Smooth muscle cell (in vitro differentiated cells): ENCODE measurements at regions not wholly inside any gene's neighbourhood (a gene's known extent, or its start where the extent isn't known, plus 50 kb on each side); places are given as distances from the start of the nearest gene placed in this dataset.

Experiments used
- DNase-seq: peaks from one replicate; lab custom pipeline; 2025; ENCODE audit not compliant: unreplicated experiment; lab: John Stamatoyannopoulos, UW
- H2AFZ ChIP-seq: fragments of 200-600 bp; sonication (generic); 2 replicates; pipeline ENCODE4 v1.6.0; 2016; ENCODE audit warnings: antibody characterized with exemption, low read depth, mild to moderate bottlenecking
- H3F3A ChIP-seq: fragments of 200-600 bp; sonication (generic); 2 replicates; pipeline ENCODE4 v1.6.0; 2017; ENCODE audit warnings: antibody characterized with exemption, low read depth
- H3K27ac ChIP-seq: fragments of 200-600 bp; sonication (generic); 2 replicates; pipeline ENCODE4 v1.5.1; 2016; ENCODE audit warnings: low read depth, mild to moderate bottlenecking
- H3K27me3 ChIP-seq: fragments of 200-600 bp; sonication (generic); 2 replicates; pipeline ENCODE4 v1.6.1; 2016; ENCODE audit warnings: low read depth, mild to moderate bottlenecking
- H3K36me3 ChIP-seq: fragments of 200-600 bp; sonication (generic); 2 replicates; pipeline ENCODE4 v1.5.1; 2016; ENCODE audit warnings: low read depth
- H3K4me1 ChIP-seq: fragments of 200-600 bp; sonication (generic); 2 replicates; pipeline ENCODE4 v1.5.1; 2016; ENCODE audit warnings: low read depth
- H3K4me2 ChIP-seq: fragments of 200-600 bp; sonication (generic); 2 replicates; pipeline ENCODE4 v1.6.0; 2016; ENCODE audit warnings: mild to moderate bottlenecking
- H3K4me3 ChIP-seq: fragments of 200-600 bp; sonication (generic); 2 replicates; pipeline ENCODE4 v1.5.1; 2016; ENCODE audit warnings: mild to moderate bottlenecking
- H3K79me2 ChIP-seq: fragments of 200-600 bp; sonication (generic); 2 replicates; pipeline ENCODE4 v1.6.0; 2016; ENCODE audit warnings: low read depth, mild to moderate bottlenecking
- H3K9ac ChIP-seq: fragments of 200-600 bp; sonication (generic); 2 replicates; pipeline ENCODE4 v1.6.0; 2016; ENCODE audit warnings: low read depth
- H3K9me3 ChIP-seq: fragments of 200-600 bp; sonication (generic); replicated peaks from 2 replicates; pipeline ENCODE4 v1.5.1; 2016; ENCODE audit warnings: low read depth
- H4K20me1 ChIP-seq: fragments of 200-600 bp; sonication (generic); 2 replicates; pipeline ENCODE4 v1.6.0; 2016; ENCODE audit warnings: low read depth
- WGBS: methylation state at CpG from one replicate; pipeline ENCODE4 v1.1.7; 2016; ENCODE audit warnings: low lambda C conversion rate; 5-methylcytosine and 5-hydroxymethylcytosine counted together
- TF ChIP-seq, protein P1 (sequence below): fragments of 200-600 bp; sonication (generic); IDR thresholded peaks from 2 replicates; pipeline ENCODE4 v1.5.1; 2017; ENCODE audit warnings: borderline replicate concordance, mild to moderate bottlenecking, antibody characterized with exemption; ENCODE audit not compliant: insufficient read depth, poor library complexity, severe bottlenecking

DNA sequence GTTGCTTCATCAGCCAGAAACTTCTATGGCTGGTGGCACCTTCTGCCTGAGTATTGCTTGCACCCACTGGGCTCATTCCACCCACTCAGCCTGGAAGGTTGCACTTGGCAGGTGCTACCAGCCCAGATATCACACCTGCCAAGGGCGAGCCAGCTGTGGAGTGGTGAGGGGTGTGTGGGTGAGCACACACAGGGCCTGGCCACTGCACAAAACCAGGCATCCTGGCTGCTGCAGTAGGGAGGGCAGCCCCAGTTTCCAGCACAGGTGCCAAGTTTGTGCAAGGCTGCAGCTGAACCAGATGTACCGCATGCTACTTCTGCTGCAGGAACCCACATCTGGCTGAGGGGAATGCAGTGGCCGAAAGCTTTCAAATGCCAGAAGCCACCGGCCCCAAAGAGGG, 1147.8 kb downstream of the FSCB start:
- DNase-seq = no peak
- H3K4me3 ChIP-seq = no peak overlapping the region
- 67% methylated on average over 4 of the region's 4 CpGs for WGBS

DNA sequence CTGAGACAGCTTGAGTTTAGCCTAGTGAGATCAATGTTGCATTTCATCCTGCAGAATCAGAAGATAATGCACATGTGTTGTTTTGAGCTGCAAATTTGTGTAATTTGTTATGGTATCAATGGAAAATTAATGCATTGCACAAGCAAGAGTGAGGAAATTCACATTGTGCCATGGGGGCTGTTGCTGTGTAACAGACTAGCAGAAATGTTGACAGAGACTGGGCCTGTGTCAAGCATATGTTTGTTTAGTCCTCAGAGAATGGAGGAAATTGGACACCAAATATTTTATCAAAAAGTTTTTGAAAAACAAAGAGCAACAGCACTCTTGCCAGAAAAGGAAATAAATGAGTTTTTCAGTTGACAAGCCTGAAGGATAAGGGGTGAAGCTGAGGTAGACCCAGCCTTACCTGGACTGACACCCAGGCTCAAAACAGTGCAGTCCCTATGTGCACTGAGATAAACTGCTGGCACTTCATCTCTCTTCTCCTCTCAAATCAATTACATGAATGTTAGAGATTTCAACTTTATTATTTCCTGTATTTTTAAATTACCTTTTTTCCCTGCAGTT, 1150.0 kb downstream of the FSCB start:
- Histone ChIP-seq H3K9ac (no peak overlapping the region), H2AFZ (no peak overlapping the region), H3K27ac (no peak overlapping the region), H3K4me2 (no peak overlapping the region), H3K9me3 (no peaks in the 10 kb centered on the region), H3K4me1 (no peaks in the 10 kb centered on the region), H3K27me3 (no peaks in the 10 kb centered on the region), H3F3A (no peaks in the 10 kb centered on the region), H4K20me1 (no peaks in the 10 kb centered on the region), H3K4me3 (no peak overlapping the region), H3K79me2 (no peaks in the 10 kb centered on the region), H3K36me3 (no peaks in the 10 kb centered on the region)
- DNase-seq = no peak
- TF ChIP-seq, protein P1, sequence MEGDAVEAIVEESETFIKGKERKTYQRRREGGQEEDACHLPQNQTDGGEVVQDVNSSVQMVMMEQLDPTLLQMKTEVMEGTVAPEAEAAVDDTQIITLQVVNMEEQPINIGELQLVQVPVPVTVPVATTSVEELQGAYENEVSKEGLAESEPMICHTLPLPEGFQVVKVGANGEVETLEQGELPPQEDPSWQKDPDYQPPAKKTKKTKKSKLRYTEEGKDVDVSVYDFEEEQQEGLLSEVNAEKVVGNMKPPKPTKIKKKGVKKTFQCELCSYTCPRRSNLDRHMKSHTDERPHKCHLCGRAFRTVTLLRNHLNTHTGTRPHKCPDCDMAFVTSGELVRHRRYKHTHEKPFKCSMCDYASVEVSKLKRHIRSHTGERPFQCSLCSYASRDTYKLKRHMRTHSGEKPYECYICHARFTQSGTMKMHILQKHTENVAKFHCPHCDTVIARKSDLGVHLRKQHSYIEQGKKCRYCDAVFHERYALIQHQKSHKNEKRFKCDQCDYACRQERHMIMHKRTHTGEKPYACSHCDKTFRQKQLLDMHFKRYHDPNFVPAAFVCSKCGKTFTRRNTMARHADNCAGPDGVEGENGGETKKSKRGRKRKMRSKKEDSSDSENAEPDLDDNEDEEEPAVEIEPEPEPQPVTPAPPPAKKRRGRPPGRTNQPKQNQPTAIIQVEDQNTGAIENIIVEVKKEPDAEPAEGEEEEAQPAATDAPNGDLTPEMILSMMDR = no peak

More for the DNA sequence above, 1147.8 kb downstream of the FSCB start:
- H3K27ac ChIP-seq = no peak overlapping the region
- H3K79me2 ChIP-seq = no peaks in the 10 kb centered on the region
- no peaks in the 10 kb centered on the region for H3F3A ChIP-seq
- H3K4me2 ChIP-seq = no peak overlapping the region
- no peaks in the 10 kb centered on the region for H3K4me1 ChIP-seq
- H2AFZ ChIP-seq = no peak overlapping the region
- no peaks in the 10 kb centered on the region for H3K36me3 ChIP-seq
- H3K9ac ChIP-seq = no peak overlapping the region
- no peaks in the 10 kb centered on the region for H4K20me1 ChIP-seq
- H3K27me3 ChIP-seq = no peaks in the 10 kb centered on the region
- no peaks in the 10 kb centered on the region for H3K9me3 ChIP-seq
- TF ChIP-seq, protein P1 = no peak

- Histone ChIP-seq H3K9me3 (no peaks in the 10 kb centered on the region), H3K4me1 (no peaks in the 10 kb centered on the region)
- TF ChIP-seq, protein P1 = no peak
Measured at GRCh38 chr14:43356382-43356781, 1150.7 kb downstream of the FSCB start.

DNA sequence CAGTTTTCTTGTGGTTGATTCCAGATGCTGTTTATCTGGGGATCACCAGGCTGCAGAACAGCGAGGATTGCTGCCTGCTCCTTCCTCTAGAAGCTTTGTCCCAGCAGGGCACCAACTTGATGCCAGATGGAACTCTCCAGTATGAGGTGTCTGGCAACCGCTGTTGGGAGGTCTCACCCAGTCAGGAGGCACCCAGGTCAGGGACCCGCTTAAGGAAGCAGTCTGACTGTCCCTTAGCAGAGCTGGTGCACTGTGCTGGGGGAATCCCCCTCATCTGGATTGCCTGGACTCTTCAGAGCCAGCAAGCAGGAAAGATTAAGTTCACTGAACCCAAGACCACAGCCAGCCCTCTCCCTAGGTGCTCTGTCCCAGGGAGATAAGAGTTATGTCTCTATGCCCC, 1165.2 kb downstream of the FSCB start:
- Histone ChIP-seq H3K36me3 (no peaks in the 10 kb centered on the region), H3K4me1 (no peaks in the 10 kb centered on the region), H3K4me2 (no peak overlapping the region), H3K9ac (no peak overlapping the region), H3F3A (no peaks in the 10 kb centered on the region), H2AFZ (no peak overlapping the region), H3K79me2 (no peaks in the 10 kb centered on the region), H3K27me3 (no peaks in the 10 kb centered on the region), H3K9me3 (no peaks in the 10 kb centered on the region), H4K20me1 (no peaks in the 10 kb centered on the region), H3K27ac (no peak overlapping the region), H3K4me3 (no peak overlapping the region)
- TF ChIP-seq, protein P1 = no peak
- 91% methylated on average over 3 of the region's 3 CpGs for WGBS
- no peak for DNase-seq

More at GRCh38 chr14:43356382-43356781, 1150.7 kb downstream of the FSCB start:
- Histone ChIP-seq H2AFZ (no peak overlapping the region), H3F3A (no peaks in the 10 kb centered on the region), H3K9ac (no peak overlapping the region), H3K27ac (no peak overlapping the region), H3K36me3 (no peaks in the 10 kb centered on the region), H4K20me1 (no peaks in the 10 kb centered on the region), H3K4me2 (no peak overlapping the region), H3K27me3 (no peaks in the 10 kb centered on the region), H3K79me2 (no peaks in the 10 kb centered on the region), H3K4me3 (no peak overlapping the region)
- WGBS = 84% methylated on average over 1 of the region's 1 CpG
- no peak for DNase-seq
